ENCODE measurements at regions not wholly inside any gene's neighbourhood (a gene's known extent, or its start where the extent isn't known, plus 50 kb on each side); places are given as distances from the start of the nearest gene placed in this dataset.

GRCh38 chr18:56327191-56327885 lies 311.1 kb downstream of the TXNL1 start:
- ATAC-seq (ENCODE audit: low read depth) (no peak), DNase-seq (ENCODE audit: low spot score) (no peak)
- no peaks in the 10 kb centered on the region for H3K4me1 ChIP-seq (ENCODE audit: insufficient read depth, poor library complexity, severe bottlenecking)
- H3K36me3 ChIP-seq (ENCODE audit: low read depth): no peaks in the 10 kb centered on the region
- no peaks in the 10 kb centered on the region for H3K9me3 ChIP-seq (ENCODE audit: severe bottlenecking)
- no peak for TF ChIP-seq CTCF (IDR thresholded peaks at IDR 0.05; ENCODE audit: poor library complexity, severe bottlenecking)
- H3K4me3 ChIP-seq (ENCODE audit: severe bottlenecking): no peak overlapping the region
- no peaks in the 10 kb centered on the region for H3K27me3 ChIP-seq (ENCODE audit: insufficient read depth, poor library complexity, severe bottlenecking)
- no peak overlapping the region for H3K27ac ChIP-seq (ENCODE audit: poor library complexity, severe bottlenecking)

GRCh38 chr18:56326336-56327072 lies 311.9 kb downstream of the TXNL1 start:
- H3K36me3 ChIP-seq (ENCODE audit: low read depth): no peaks in the 10 kb centered on the region
- H3K4me1 ChIP-seq (ENCODE audit: insufficient read depth, poor library complexity, severe bottlenecking): no peaks in the 10 kb centered on the region
- H3K4me3 ChIP-seq (ENCODE audit: severe bottlenecking): no peak overlapping the region
- H3K27me3 ChIP-seq (ENCODE audit: insufficient read depth, poor library complexity, severe bottlenecking): no peaks in the 10 kb centered on the region
- H3K9me3 ChIP-seq (ENCODE audit: severe bottlenecking): no peaks in the 10 kb centered on the region
- no peak for DNase-seq (ENCODE audit: low spot score)
- no peak for ATAC-seq (ENCODE audit: low read depth)
- no peak overlapping the region for H3K27ac ChIP-seq (ENCODE audit: poor library complexity, severe bottlenecking)
- no peak for TF ChIP-seq CTCF (IDR thresholded peaks at IDR 0.05; ENCODE audit: poor library complexity, severe bottlenecking)

- no peaks in the 10 kb centered on the region for H3K27me3 ChIP-seq (ENCODE audit: insufficient read depth, poor library complexity, severe bottlenecking)
- ATAC-seq (ENCODE audit: low read depth): no peak
- no peaks in the 10 kb centered on the region for H3K36me3 ChIP-seq (ENCODE audit: low read depth)
- H3K27ac ChIP-seq (ENCODE audit: poor library complexity, severe bottlenecking): no peak overlapping the region
- TF ChIP-seq CTCF (IDR thresholded peaks at IDR 0.05; ENCODE audit: poor library complexity, severe bottlenecking): no peak
- H3K9me3 ChIP-seq (ENCODE audit: severe bottlenecking): no peaks in the 10 kb centered on the region
- no peak overlapping the region for H3K4me3 ChIP-seq (ENCODE audit: severe bottlenecking)
- no peak for DNase-seq (ENCODE audit: low spot score)
- no peaks in the 10 kb centered on the region for H3K4me1 ChIP-seq (ENCODE audit: insufficient read depth, poor library complexity, severe bottlenecking)
Measured at GRCh38 chr18:56323673-56324072, 314.7 kb downstream of the TXNL1 start.

GRCh38 chr18:56322406-56322805 lies 316.0 kb downstream of the TXNL1 start:
- H3K4me3 ChIP-seq (ENCODE audit: severe bottlenecking): no peak overlapping the region
- H3K4me1 ChIP-seq (ENCODE audit: insufficient read depth, poor library complexity, severe bottlenecking): no peaks in the 10 kb centered on the region
- no peak for DNase-seq (ENCODE audit: low spot score)
- no peaks in the 10 kb centered on the region for H3K36me3 ChIP-seq (ENCODE audit: low read depth)
- no peak overlapping the region for H3K27ac ChIP-seq (ENCODE audit: poor library complexity, severe bottlenecking)
- no peak for TF ChIP-seq CTCF (IDR thresholded peaks at IDR 0.05; ENCODE audit: poor library complexity, severe bottlenecking)
- no peaks in the 10 kb centered on the region for H3K9me3 ChIP-seq (ENCODE audit: severe bottlenecking)
- no peaks in the 10 kb centered on the region for H3K27me3 ChIP-seq (ENCODE audit: insufficient read depth, poor library complexity, severe bottlenecking)
- ATAC-seq (ENCODE audit: low read depth): no peak

GRCh38 chr18:56321470-56321869 lies 316.9 kb downstream of the TXNL1 start:
- Histone ChIP-seq H3K36me3 (ENCODE audit: low read depth) (no peaks in the 10 kb centered on the region), H3K27ac (ENCODE audit: poor library complexity, severe bottlenecking) (no peak overlapping the region), H3K4me1 (ENCODE audit: insufficient read depth, poor library complexity, severe bottlenecking) (no peaks in the 10 kb centered on the region), H3K27me3 (ENCODE audit: insufficient read depth, poor library complexity, severe bottlenecking) (no peaks in the 10 kb centered on the region), H3K4me3 (ENCODE audit: severe bottlenecking) (no peak overlapping the region), H3K9me3 (ENCODE audit: severe bottlenecking) (no peaks in the 10 kb centered on the region)
- DNase-seq (ENCODE audit: low spot score): no peak
- no peak for TF ChIP-seq CTCF (IDR thresholded peaks at IDR 0.05; ENCODE audit: poor library complexity, severe bottlenecking)
- ATAC-seq (ENCODE audit: low read depth): no peak
